Esophagus (tissue), 2 donors: ENCODE measurements at regions not wholly inside any gene's neighbourhood (a gene's known extent, or its start where the extent isn't known, plus 50 kb on each side); places are given as distances from the start of the nearest gene placed in this dataset.

Source experiments
- H3K27ac ChIP-seq, 2 donors: one replicate each; pipeline ENCODE4 v1.5.1; 2013; ENCODE audit warnings: low read depth in 2 of 2, mild to moderate bottlenecking in 2 of 2, inconsistent platforms in 1 of 2, low read length in 1 of 2, moderate library complexity in 1 of 2
- H3K27me3 ChIP-seq, 2 donors: one replicate each; pipeline ENCODE4 v1.6.1; 2013; ENCODE audit warnings: low read length in 2 of 2, control low read depth in 1 of 2, mild to moderate bottlenecking in 1 of 2; ENCODE audit not compliant: insufficient read depth in 2 of 2, control insufficient read depth in 1 of 2
- H3K36me3 ChIP-seq, 2 donors: one replicate each; pipeline ENCODE4 v1.6.1; 2013; ENCODE audit warnings: low read length in 1 of 2; ENCODE audit not compliant: control insufficient read depth in 2 of 2, insufficient read depth in 2 of 2
- H3K4me1 ChIP-seq, 2 donors: one replicate each; pipeline ENCODE4 v1.6.1; 2013; ENCODE audit warnings: low read length in 1 of 2; ENCODE audit not compliant: control insufficient read depth in 2 of 2, insufficient read depth in 2 of 2
- H3K4me3 ChIP-seq, 2 donors: one replicate each; pipeline ENCODE4 v1.5.1; 2013; ENCODE audit warnings: low read length in 2 of 2, mild to moderate bottlenecking in 2 of 2, low read depth in 1 of 2, moderate library complexity in 1 of 2
- H3K9me3 ChIP-seq, 2 donors: one replicate each; pipeline ENCODE4 v1.6.1; 2013; ENCODE audit warnings: mild to moderate bottlenecking in 2 of 2, low read depth in 1 of 2, low read length in 1 of 2, moderate library complexity in 1 of 2; ENCODE audit not compliant: control insufficient read depth in 2 of 2, insufficient read depth in 1 of 2
- WGBS, 2 donors: extraction: QIAGEN DNeasy Blood & Tissue Kit; methylation state at CpG; one replicate each; pipeline ENCODE4 v1.1.7; 2013; 5-methylcytosine and 5-hydroxymethylcytosine counted together
- donor health status: healthy with polysubstance abuse.
- donor health status: Bipolar disorder and iron deficiency.

DNA sequence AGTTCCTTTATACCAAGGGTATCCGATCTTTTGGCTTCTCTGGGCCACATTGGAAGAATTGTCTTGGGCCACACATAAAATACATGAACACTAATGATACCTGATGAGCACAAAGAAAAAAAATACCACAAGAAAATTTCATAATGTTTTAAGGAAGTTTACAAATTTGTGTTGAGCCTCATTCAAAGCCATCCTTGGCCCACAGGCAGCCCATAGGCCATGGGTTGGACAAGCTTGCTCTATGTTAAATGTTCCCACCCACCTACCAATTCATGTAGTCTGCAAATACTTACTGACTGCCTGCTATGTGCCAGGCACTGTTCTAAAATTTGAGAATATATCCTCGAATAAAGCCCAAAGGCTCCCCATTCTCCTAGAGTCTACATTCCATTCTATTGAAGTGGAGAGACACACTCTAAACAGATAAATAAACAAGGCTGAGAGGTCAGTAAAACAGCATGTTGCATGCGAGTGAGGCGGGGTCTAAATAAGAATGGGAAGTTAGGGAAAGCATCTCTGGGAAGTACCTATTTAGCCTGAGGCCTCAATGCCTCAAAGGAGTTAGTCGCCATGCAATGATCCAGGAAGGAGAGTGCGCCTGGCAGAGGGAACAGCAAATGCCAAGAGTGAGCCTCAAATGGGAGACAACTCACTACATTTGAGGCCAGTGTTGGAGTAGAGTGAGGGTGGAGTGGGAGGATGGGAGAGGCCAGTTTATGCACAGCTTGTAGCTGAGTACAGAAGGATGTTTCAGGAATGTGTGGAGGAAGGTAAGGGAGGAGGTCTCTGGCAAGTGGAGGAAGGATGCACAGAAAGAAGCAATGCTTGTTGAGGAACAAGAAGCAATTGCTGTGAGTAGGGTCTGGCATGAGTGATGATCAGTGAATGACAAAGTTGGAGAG is 52.5 kb upstream of the CLDN10 start:
- Histone ChIP-seq H3K36me3 (no peaks in the 10 kb centered on the region), H3K27me3 (no peaks in the 10 kb centered on the region), H3K9me3 (peaks cover 4% of the 10 kb centered on the region in 2 donors), H3K27ac (no peak overlapping the region), H3K4me1 (peaks cover 0 to 5% of the 10 kb centered on the region in 2 donors), H3K4me3 (no peak overlapping the region)
- WGBS, 2 donors = 78 to 89% methylated on average over 6 of the region's 6 CpGs

GRCh38 chr13:95502216-95502615 is 50.3 kb upstream of the CLDN10 start:
- Histone ChIP-seq H3K36me3 (no peaks in the 10 kb centered on the region), H3K4me1 (peaks cover 0 to 5% of the 10 kb centered on the region in 2 donors), H3K9me3 (peaks cover 0 to 4% of the 10 kb centered on the region in 2 donors), H3K27ac (no peak overlapping the region), H3K4me3 (no peak overlapping the region), H3K27me3 (no peaks in the 10 kb centered on the region)
- 41 to 49% methylated on average over 2 of the region's 2 CpGs for WGBS, 2 donors
